K562 (cell line): ENCODE measurements at regions not wholly inside any gene's neighbourhood (a gene's known extent, or its start where the extent isn't known, plus 50 kb on each side); places are given as distances from the start of the nearest gene placed in this dataset.

Experiments used
- BACH1 ChIP-seq: fragments of 200-800 bp; sonication (Bioruptor generic); IDR thresholded peaks from 2 replicates; pipeline ENCODE4 v1.6.1; 2016; ENCODE audit warnings: missing genetic modification characterization, missing compliant biosample characterization
- CHD1 ChIP-seq: fragments of 200-600 bp; sonication (generic); IDR thresholded peaks from one replicate; pipeline ENCODE4 v1.6.1; 2012; ENCODE audit warnings: mild to moderate bottlenecking, moderate library complexity, low read length, inconsistent platforms
- CHD4 ChIP-seq: fragments of 200-600 bp; sonication (generic); IDR thresholded peaks from 3 replicates; pipeline ENCODE4 v1.6.1; 2012; ENCODE audit warnings: low read depth, mild to moderate bottlenecking, mixed read lengths, low read length, inconsistent platforms; ENCODE audit not compliant: insufficient read depth, insufficient replicate concordance, poor library complexity, severe bottlenecking
- CREB5 ChIP-seq: fragments of 250-450 bp; sonication (Bioruptor Pico); IDR thresholded peaks from 2 replicates; pipeline ENCODE4 v1.5.0; 2020; ENCODE audit warnings: mild to moderate bottlenecking
- REST ChIP-seq, 2 experiments: fragments of 450-650 bp; formaldehyde crosslinking in 1 of 2; IDR thresholded peaks; 2 replicates each; pipeline versions ENCODE4 v1.4.0 to v1.6.1; 2014 to 2020; ENCODE audit warnings: mild to moderate bottlenecking in 2 of 2, borderline replicate concordance in 1 of 2, low read depth in 1 of 2
- ZNF76 ChIP-seq: fragments of 250-450 bp; sonication (Bioruptor Pico); IDR thresholded peaks from 2 replicates; pipeline ENCODE4 v1.4.0; 2020; ENCODE audit warnings: mild to moderate bottlenecking, moderate library complexity, borderline replicate concordance
- TF ChIP-seq, protein P1 (sequence below), 2 experiments: IDR thresholded peaks; 2 replicates each; pipeline ENCODE4 v1.6.1; 2011; ENCODE audit warnings: borderline replicate concordance in 1 of 2, control low read depth in 1 of 2, low read depth in 1 of 2, low read length in 1 of 2, mild to moderate bottlenecking in 1 of 2, mixed read lengths in 1 of 2, moderate library complexity in 1 of 2; ENCODE audit not compliant: insufficient read depth in 1 of 2, insufficient read length in 1 of 2, poor library complexity in 1 of 2, severe bottlenecking in 1 of 2; ENCODE audit errors: extremely low read depth in 1 of 2

- TF ChIP-seq, protein P1, sequence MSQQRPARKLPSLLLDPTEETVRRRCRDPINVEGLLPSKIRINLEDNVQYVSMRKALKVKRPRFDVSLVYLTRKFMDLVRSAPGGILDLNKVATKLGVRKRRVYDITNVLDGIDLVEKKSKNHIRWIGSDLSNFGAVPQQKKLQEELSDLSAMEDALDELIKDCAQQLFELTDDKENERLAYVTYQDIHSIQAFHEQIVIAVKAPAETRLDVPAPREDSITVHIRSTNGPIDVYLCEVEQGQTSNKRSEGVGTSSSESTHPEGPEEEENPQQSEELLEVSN (IDR thresholded peaks at IDR 0.05; ENCODE audit: borderline replicate concordance in 1 of 2, extremely low read depth in 1 of 2, insufficient read depth in 1 of 2, insufficient read length in 1 of 2, low read depth in 1 of 2, low read length in 1 of 2, poor library complexity in 1 of 2, severe bottlenecking in 1 of 2), result no peak
- TF ChIP-seq REST (IDR thresholded peaks at IDR 0.05; ENCODE audit: borderline replicate concordance) (no peak), REST (CRISPR knock-in tag; IDR thresholded peaks at IDR 0.05; ENCODE audit: low read depth) (no peak), CHD1 (no peak), ZNF76 (CRISPR knock-in tag) (no peak), CREB5 (CRISPR knock-in tag) (no peak), BACH1 (no peak), CHD4 (no peak)
Observed at GRCh38 chr20:48011025-48011424, 225.7 kb upstream of the SULF2 start.
